GM12878 (cell line): ENCODE measurements at regions not wholly inside any gene's neighbourhood (a gene's known extent, or its start where the extent isn't known, plus 50 kb on each side); places are given as distances from the start of the nearest gene placed in this dataset.

Experiments used
- ATAC-seq: fragments of 200-7000 bp; cut with Tn5 transposase; 3 replicates; pipeline ENCODE4 v1.9.1; 2020; ENCODE audit warnings: mild to moderate bottlenecking, moderate library complexity
- BruUV-seq: library from RNA; stranded (reverse); fragments of 400-500 nt; replicated peaks from 2 replicates; lab custom pipeline; 2021; lab: Mats Ljungman, UMichigan
- CTCF ChIA-PET: fragments of 300-600 bp; sonication (Branson Sonifier 250); formaldehyde crosslinking; extraction: SDS; loops from one replicate; lab custom pipeline; 2021; ENCODE audit warnings: inconsistent platforms; lab: Yijun Ruan, JAX
- POLR2A ChIA-PET: fragments of 350-600 bp; formaldehyde crosslinking; extraction: SDS; loops from one replicate; lab custom pipeline; 2021; ENCODE audit warnings: inconsistent platforms; lab: Charles Lee
- RAD21 ChIA-PET: fragments of 300-600 bp; sonication (Branson Sonifier 250); formaldehyde crosslinking; loops from one replicate; lab custom pipeline; 2023; ENCODE audit warnings: antibody characterized with exemption; ENCODE audit not compliant: unreplicated experiment; lab: Charles Lee
- SMC1A ChIA-PET: fragments of 300-600 bp; sonication (Branson Sonifier 250); formaldehyde crosslinking; loops from one replicate; lab custom pipeline; 2023; ENCODE audit not compliant: unreplicated experiment, uncharacterized antibody; lab: Charles Lee
- DNase-seq: peaks from one replicate; pipeline ENCODE4 v3.0.0-alpha.2; 2011; ENCODE audit warnings: low read depth, low spot score
- FAIRE-seq: peaks from 3 replicates; lab custom pipeline; 2011; peaks lifted over from hg19 to GRCh38; lab: Jason Lieb, UNC
- H2AFZ ChIP-seq: 2 replicates; pipeline ENCODE4 v1.6.0; 2011; ENCODE audit warnings: low read depth, low read length, control low read depth; ENCODE audit not compliant: control insufficient read depth
- H3K27ac ChIP-seq: 2 replicates; pipeline ENCODE4 v1.5.1; 2011; ENCODE audit warnings: control low read depth; ENCODE audit not compliant: control insufficient read depth, insufficient read depth
- H3K27me3 ChIP-seq, 2 experiments: replicated peaks in 1 of 2; 2 replicates each; pipeline versions ENCODE4 v1.6.0 to v1.6.1; 2011; ENCODE audit warnings: low read length in 1 of 2; ENCODE audit not compliant: control insufficient read depth in 2 of 2, insufficient read depth in 2 of 2
- H3K36me3 ChIP-seq, 2 experiments: 2 replicates each; pipeline ENCODE4 v1.5.1; 2011; ENCODE audit warnings: low read length in 1 of 2; ENCODE audit not compliant: control insufficient read depth in 2 of 2, insufficient read depth in 2 of 2
- H3K4me1 ChIP-seq: 2 replicates; pipeline ENCODE4 v1.6.1; 2011; ENCODE audit warnings: mild to moderate bottlenecking, low read length, moderate library complexity, mixed read lengths; ENCODE audit not compliant: control insufficient read depth, insufficient read depth
- H3K4me2 ChIP-seq: 2 replicates; pipeline ENCODE4 v1.6.0; 2011; ENCODE audit warnings: control low read depth; ENCODE audit not compliant: control insufficient read depth, insufficient read depth
- H3K4me3 ChIP-seq: fragments of 200-600 bp; sonication (generic); 2 replicates; pipeline ENCODE4 v1.5.1; 2016
- H3K79me2 ChIP-seq: 2 replicates; pipeline ENCODE4 v1.6.0; 2011; ENCODE audit warnings: low read length; ENCODE audit not compliant: control insufficient read depth, insufficient read depth
- H3K9ac ChIP-seq: 2 replicates; pipeline ENCODE4 v1.8.0; 2011; ENCODE audit warnings: low read length, control low read depth, mixed read lengths; ENCODE audit not compliant: control insufficient read depth, insufficient read depth
- H3K9me3 ChIP-seq: replicated peaks from 3 replicates; pipeline ENCODE4 v1.5.1; 2011; ENCODE audit warnings: mild to moderate bottlenecking, low read length; ENCODE audit not compliant: control insufficient read depth, insufficient read depth
- H4K20me1 ChIP-seq: 2 replicates; pipeline ENCODE4 v1.6.0; 2011; ENCODE audit not compliant: control insufficient read depth, insufficient read depth
- ATF7 ChIP-seq: fragments of 450-650 bp; IDR thresholded peaks from 2 replicates; pipeline ENCODE4 v1.6.1; 2016; ENCODE audit warnings: low read depth, mild to moderate bottlenecking
- BMI1 ChIP-seq: fragments of 450-650 bp; IDR thresholded peaks from 2 replicates; pipeline ENCODE4 v1.6.1; 2016; ENCODE audit warnings: mild to moderate bottlenecking, moderate library complexity, borderline replicate concordance
- CEBPB ChIP-seq, 2 experiments: fragments of 150-350 bp in 1 of 2; IDR thresholded peaks; 2 replicates each; pipeline ENCODE4 v1.6.1; 2012 to 2014; ENCODE audit warnings: low read depth in 2 of 2, low read length in 2 of 2, borderline replicate concordance in 1 of 2, inconsistent platforms in 1 of 2
- GATAD2B ChIP-seq: fragments of 450-650 bp; conservative IDR thresholded peaks from 2 replicates; pipeline ENCODE4 v1.6.1; 2017; ENCODE audit warnings: low read depth, mild to moderate bottlenecking, moderate library complexity
- JUND ChIP-seq: IDR thresholded peaks from 2 replicates; pipeline ENCODE4 v1.6.1; 2012; ENCODE audit warnings: low read depth, mild to moderate bottlenecking, low read length, improper control_type of control experiment, moderate library complexity
- PKNOX1 ChIP-seq: fragments of 450-650 bp; IDR thresholded peaks from 2 replicates; pipeline ENCODE4 v1.6.1; 2016; ENCODE audit warnings: mild to moderate bottlenecking
- RELA ChIP-seq: fragments of 450-650 bp; IDR thresholded peaks from 2 replicates; pipeline ENCODE4 v1.8.0; 2014; ENCODE audit warnings: borderline replicate concordance; ENCODE audit not compliant: partially characterized antibody
- USF2 ChIP-seq: IDR thresholded peaks from 2 replicates; pipeline ENCODE4 v1.6.1; 2011; ENCODE audit warnings: low read depth, low read length, improper control_type of control experiment, borderline replicate concordance
- ZNF384 ChIP-seq: IDR thresholded peaks from 2 replicates; pipeline ENCODE4 v1.6.1; 2012; ENCODE audit warnings: low read depth, mild to moderate bottlenecking, low read length, improper control_type of control experiment, borderline replicate concordance
- WGBS: methylation state at CpG from one replicate; pipeline ENCODE4 v1.1.6; 2016; ENCODE audit warnings: low lambda C conversion rate; ENCODE audit not compliant: insufficient replicate concordance, insufficient coverage; ENCODE audit errors: missing lambda C conversion rate; 5-methylcytosine and 5-hydroxymethylcytosine counted together
- in situ Hi-C: fragments of 300-500 bp; cut with MboI; formaldehyde crosslinking; loops from 9 replicates; pipeline ENCODE4 v1.14.3; 2018; ENCODE audit warnings: mixed read lengths
- intact Hi-C: fragments of 100-400 bp; cut with micrococcal nuclease; formaldehyde crosslinking; loops from one replicate; pipeline ENCODE4 v1.14.2; 2022; ENCODE audit not compliant: unreplicated experiment
- TF ChIP-seq, protein P1 (sequence below): IDR thresholded peaks from 2 replicates; pipeline ENCODE4 v1.6.1; 2012; ENCODE audit warnings: low read depth, low read length, improper control_type of control experiment
- TF ChIP-seq, protein P2 (sequence below), 3 experiments: IDR thresholded peaks in 2 of 3; conservative IDR thresholded peaks in 1 of 3; 2 replicates each; pipeline ENCODE4 v1.5.1; 2011; ENCODE audit warnings: low read depth in 3 of 3, low read length in 3 of 3, mild to moderate bottlenecking in 3 of 3, control low read depth in 2 of 3, moderate library complexity in 2 of 3, inconsistent platforms in 1 of 3, mixed read lengths in 1 of 3; ENCODE audit not compliant: control insufficient read depth in 2 of 3, insufficient read depth in 1 of 3; ENCODE audit errors: extremely low read depth in 1 of 3
- TF ChIP-seq, protein P3 (sequence below): IDR thresholded peaks from 2 replicates; pipeline ENCODE4 v1.6.1; 2011; ENCODE audit warnings: mild to moderate bottlenecking, low read depth, low read length, moderate library complexity; ENCODE audit not compliant: insufficient replicate concordance
- TF ChIP-seq, protein P4 (sequence below): IDR thresholded peaks from 2 replicates; pipeline ENCODE4 v1.6.1; 2012; ENCODE audit warnings: low read length, inconsistent platforms

DNA sequence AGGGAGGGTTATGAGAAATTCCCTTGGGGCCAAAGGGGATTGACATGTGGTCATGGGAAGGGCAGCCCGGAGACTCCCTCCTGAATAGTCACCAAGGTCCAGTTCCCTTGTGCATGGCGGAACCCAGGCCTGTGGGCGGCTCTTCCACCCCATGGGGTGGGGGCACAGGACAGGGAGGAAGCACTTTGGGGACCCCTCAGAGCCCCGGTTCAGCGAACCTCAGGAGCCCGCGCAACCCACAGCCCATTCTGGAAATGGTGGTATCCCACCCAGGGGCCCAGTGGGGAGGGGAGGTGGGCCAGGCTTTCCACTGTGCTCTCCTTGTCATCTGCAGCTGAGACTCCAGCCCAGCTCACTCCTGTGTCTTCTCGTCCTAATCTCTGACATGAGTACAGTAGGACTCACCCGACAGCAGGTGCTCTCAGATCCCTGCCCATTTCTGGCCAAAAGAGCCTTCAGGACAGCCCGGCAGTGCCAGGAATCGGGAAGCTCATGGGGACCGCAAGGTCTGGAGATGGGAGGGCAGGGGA is 255.2 kb upstream of the SFSWAP start:
- in situ Hi-C loops, result no loop called here
- Histone ChIP-seq H3K9ac (no peak overlapping the region), H3K9me3 (no peaks in the 10 kb centered on the region), H3K27me3 (no peaks in the 10 kb centered on the region), H2AFZ (no peak overlapping the region), H4K20me1 (no peaks in the 10 kb centered on the region), H3K79me2 (no peaks in the 10 kb centered on the region), H3K4me1 (no peaks in the 10 kb centered on the region), H3K27ac (no peak overlapping the region), H3K36me3 (no peaks in the 10 kb centered on the region), H3K4me2 (no peak overlapping the region), H3K4me3 (no peak overlapping the region)
- 65% methylated on average over 12 of the region's 12 CpGs for WGBS
- ATAC-seq, result no peak
- CTCF ChIA-PET, result interaction anchor here (0.6 to 4.9 kb wide), 6 partner anchors 29 to 351 kb away, joined by 3 to 41 read pairs (median 4); no protein-coding TSS in a partner anchor
- DNase-seq, result no peak
- RAD21 ChIA-PET, result interaction anchor here (1.4 kb wide), 2 partner anchors 65 to 351 kb away, joined by 3 to 12 read pairs; no protein-coding TSS in a partner anchor
- BruUV-seq, result no TSS peak
- SMC1A ChIA-PET, result interaction anchor here (1.7 kb wide), 1 partner anchor 352 kb away, joined by 8 read pairs; no protein-coding TSS in a partner anchor
- POLR2A ChIA-PET, result no interaction called here
- intact Hi-C loops, result loop anchor here (2.0 to 10.0 kb wide), 2 partner anchors 311 to 351 kb away; no protein-coding TSS in a partner anchor
- FAIRE-seq, result no peak
- TF ChIP-seq RELA (no peak), JUND (no peak), PKNOX1 (no peak), ATF7 (no peak), USF2 (no peak), CEBPB (IDR thresholded peaks at IDR 0.05; ENCODE audit: borderline replicate concordance in 1 of 2, low read depth in 2 of 2, low read length in 2 of 2) (no peak), BMI1 (no peak), ZNF384 (no peak), GATAD2B (no peak)
- TF ChIP-seq, protein P1, sequence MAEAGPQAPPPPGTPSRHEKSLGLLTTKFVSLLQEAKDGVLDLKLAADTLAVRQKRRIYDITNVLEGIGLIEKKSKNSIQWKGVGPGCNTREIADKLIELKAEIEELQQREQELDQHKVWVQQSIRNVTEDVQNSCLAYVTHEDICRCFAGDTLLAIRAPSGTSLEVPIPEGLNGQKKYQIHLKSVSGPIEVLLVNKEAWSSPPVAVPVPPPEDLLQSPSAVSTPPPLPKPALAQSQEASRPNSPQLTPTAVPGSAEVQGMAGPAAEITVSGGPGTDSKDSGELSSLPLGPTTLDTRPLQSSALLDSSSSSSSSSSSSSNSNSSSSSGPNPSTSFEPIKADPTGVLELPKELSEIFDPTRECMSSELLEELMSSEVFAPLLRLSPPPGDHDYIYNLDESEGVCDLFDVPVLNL, result no peak
- TF ChIP-seq, protein P2, sequence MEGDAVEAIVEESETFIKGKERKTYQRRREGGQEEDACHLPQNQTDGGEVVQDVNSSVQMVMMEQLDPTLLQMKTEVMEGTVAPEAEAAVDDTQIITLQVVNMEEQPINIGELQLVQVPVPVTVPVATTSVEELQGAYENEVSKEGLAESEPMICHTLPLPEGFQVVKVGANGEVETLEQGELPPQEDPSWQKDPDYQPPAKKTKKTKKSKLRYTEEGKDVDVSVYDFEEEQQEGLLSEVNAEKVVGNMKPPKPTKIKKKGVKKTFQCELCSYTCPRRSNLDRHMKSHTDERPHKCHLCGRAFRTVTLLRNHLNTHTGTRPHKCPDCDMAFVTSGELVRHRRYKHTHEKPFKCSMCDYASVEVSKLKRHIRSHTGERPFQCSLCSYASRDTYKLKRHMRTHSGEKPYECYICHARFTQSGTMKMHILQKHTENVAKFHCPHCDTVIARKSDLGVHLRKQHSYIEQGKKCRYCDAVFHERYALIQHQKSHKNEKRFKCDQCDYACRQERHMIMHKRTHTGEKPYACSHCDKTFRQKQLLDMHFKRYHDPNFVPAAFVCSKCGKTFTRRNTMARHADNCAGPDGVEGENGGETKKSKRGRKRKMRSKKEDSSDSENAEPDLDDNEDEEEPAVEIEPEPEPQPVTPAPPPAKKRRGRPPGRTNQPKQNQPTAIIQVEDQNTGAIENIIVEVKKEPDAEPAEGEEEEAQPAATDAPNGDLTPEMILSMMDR (IDR thresholded peaks at IDR 0.05 in 2 of 3, conservative IDR thresholded peaks at IDR 0.05 in 1 of 3; ENCODE audit: control insufficient read depth in 2 of 3, extremely low read depth in 1 of 3, insufficient read depth in 1 of 3, low read depth in 3 of 3, low read length in 3 of 3), result no peak
- TF ChIP-seq, protein P3, sequence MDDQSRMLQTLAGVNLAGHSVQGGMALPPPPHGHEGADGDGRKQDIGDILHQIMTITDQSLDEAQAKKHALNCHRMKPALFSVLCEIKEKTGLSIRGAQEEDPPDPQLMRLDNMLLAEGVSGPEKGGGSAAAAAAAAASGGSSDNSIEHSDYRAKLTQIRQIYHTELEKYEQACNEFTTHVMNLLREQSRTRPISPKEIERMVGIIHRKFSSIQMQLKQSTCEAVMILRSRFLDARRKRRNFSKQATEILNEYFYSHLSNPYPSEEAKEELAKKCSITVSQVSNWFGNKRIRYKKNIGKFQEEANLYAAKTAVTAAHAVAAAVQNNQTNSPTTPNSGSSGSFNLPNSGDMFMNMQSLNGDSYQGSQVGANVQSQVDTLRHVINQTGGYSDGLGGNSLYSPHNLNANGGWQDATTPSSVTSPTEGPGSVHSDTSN, result no peak
- TF ChIP-seq, protein P4, sequence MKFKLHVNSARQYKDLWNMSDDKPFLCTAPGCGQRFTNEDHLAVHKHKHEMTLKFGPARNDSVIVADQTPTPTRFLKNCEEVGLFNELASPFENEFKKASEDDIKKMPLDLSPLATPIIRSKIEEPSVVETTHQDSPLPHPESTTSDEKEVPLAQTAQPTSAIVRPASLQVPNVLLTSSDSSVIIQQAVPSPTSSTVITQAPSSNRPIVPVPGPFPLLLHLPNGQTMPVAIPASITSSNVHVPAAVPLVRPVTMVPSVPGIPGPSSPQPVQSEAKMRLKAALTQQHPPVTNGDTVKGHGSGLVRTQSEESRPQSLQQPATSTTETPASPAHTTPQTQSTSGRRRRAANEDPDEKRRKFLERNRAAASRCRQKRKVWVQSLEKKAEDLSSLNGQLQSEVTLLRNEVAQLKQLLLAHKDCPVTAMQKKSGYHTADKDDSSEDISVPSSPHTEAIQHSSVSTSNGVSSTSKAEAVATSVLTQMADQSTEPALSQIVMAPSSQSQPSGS, result no peak
